HG02981 (cell line): ENCODE measurements at regions not wholly inside any gene's neighbourhood (a gene's known extent, or its start where the extent isn't known, plus 50 kb on each side); places are given as distances from the start of the nearest gene placed in this dataset.

ENCODE experiments used
- ATAC-seq: cut with Tn5 transposase; IDR thresholded peaks from one replicate; pipeline ENCODE4 v1.9.1; 2021; ENCODE audit warnings: mild to moderate bottlenecking, moderate library complexity; ENCODE audit not compliant: unreplicated experiment

DNA sequence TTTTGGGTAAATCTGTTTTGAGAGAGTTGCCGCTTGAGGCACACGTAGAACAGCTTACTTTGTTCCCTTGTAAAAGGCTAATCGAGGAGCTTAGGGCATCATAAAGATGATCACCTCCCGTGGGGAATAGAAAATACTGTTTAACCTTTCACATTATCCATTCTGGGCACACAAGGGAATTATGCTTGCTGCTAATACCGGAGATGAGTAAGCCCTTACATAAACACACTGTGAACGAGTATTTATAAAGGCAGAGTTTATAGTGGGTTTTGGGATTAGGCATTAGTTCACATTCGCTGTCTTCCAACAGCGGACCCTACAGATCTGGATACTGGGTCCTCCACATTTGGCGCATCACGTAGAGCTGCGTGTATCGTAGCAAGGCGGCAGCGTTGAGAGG is 51.2 kb upstream of the CNTNAP4 start:
- no peak for ATAC-seq

DNA sequence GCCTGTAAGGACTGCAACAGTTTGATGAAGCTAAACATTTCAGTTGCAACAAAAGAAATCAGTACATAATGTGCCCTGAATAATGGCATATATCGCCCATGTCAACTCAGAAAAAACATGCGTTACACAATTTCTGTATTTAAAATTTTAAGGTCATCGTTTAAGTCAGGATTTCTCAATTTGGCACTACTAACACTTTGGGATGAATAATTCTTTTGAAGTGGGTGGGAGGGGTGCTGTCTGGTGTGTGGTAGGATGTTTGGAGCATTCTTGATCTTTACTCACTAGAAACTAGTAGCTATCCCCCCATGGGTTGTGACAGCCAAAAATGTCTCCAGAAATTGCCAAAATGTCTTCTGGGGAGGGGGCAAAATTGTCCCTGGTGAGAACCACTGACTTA is 50.7 kb upstream of the CNTNAP4 start:
- no peak for ATAC-seq
